Transverse colon (tissue), 3 donors: ENCODE measurements at regions not wholly inside any gene's neighbourhood (a gene's known extent, or its start where the extent isn't known, plus 50 kb on each side); places are given as distances from the start of the nearest gene placed in this dataset.

Experiments used
- CTCF ChIP-seq, 5 experiments: fragments of 200-600 bp in 3 of 5; fragments of 450-650 bp in 2 of 5; sonication (generic) in 3 of 5; IDR thresholded peaks; 1 replicate in 2 of 5; 2 replicates in 3 of 5; pipeline ENCODE4 v1.5.1; 2016 to 2017; ENCODE audit warnings: antibody characterized with exemption in 5 of 5, inconsistent platforms in 3 of 5, mild to moderate bottlenecking in 2 of 5, moderate library complexity in 1 of 5
- POLR2A ChIP-seq: fragments of 450-650 bp; IDR thresholded peaks from one replicate; pipeline ENCODE4 v1.6.1; 2016; ENCODE audit warnings: antibody characterized with exemption, mild to moderate bottlenecking, moderate library complexity

DNA sequence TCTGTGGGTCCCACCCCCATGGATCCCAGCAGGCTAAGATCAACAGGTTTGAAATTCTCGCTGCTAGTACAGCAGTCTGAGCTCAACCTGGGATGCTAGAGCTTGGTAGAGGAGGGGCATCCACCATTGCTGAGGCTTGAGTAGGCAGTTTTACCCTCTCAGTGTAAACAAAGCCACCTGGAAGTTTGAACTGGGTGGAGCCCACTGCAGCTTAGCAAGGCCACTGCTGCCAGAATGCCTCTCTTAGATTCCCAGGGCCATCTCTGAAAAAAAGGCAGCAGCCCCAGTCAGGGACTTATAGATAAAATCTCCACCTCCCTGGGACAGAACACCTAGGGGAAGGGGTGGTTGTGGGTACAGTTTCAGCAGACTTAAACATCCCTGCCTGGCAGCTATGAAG, 190.0 kb upstream of the CACNA2D1 start:
- no peak for TF ChIP-seq POLR2A
- no peak for TF ChIP-seq CTCF (IDR thresholded peaks at IDR 0.05)
